ENCODE measurements at regions not wholly inside any gene's neighbourhood (a gene's known extent, or its start where the extent isn't known, plus 50 kb on each side); places are given as distances from the start of the nearest gene placed in this dataset.
"Not testable (repeated sequence)": the region's sequence is repeated elsewhere in the genome, so short reads cannot be mapped to it uniquely, and the experiment has no call there.

- TF ChIP-seq CTCF (IDR thresholded peaks at IDR 0.05): no peak
- Mint-ChIP-seq H3K4me1 (ENCODE audit: unreplicated experiment) (peaks cover 3% of the 10 kb centered on the region), H3K36me3 (ENCODE audit: unreplicated experiment) (no peaks in the 10 kb centered on the region), H3K27ac (ENCODE audit: unreplicated experiment) (no peak overlapping the region), H3K9me3 (ENCODE audit: unreplicated experiment) (peaks cover 3% of the 10 kb centered on the region), H3K27me3 (ENCODE audit: unreplicated experiment) (no peaks in the 10 kb centered on the region), H3K4me3 (ENCODE audit: unreplicated experiment) (no peak overlapping the region)
- DNase-seq (ENCODE audit: extremely low spot score, unreplicated experiment): no peak
Measured at GRCh38 chr4:60663769-60664168, 536.4 kb upstream of the ADGRL3 start.

- no peak overlapping the region for H3K4me3 Mint-ChIP-seq (ENCODE audit: unreplicated experiment)
- peak overlapping the region; percentile 99 for H3K27ac Mint-ChIP-seq (ENCODE audit: unreplicated experiment)
- no peak for TF ChIP-seq CTCF (IDR thresholded peaks at IDR 0.05)
- peaks cover 24% of the 10 kb centered on the region for H3K4me1 Mint-ChIP-seq (ENCODE audit: unreplicated experiment)
- H3K9me3 Mint-ChIP-seq (ENCODE audit: unreplicated experiment): peaks cover 7% of the 10 kb centered on the region
- no peaks in the 10 kb centered on the region for H3K27me3 Mint-ChIP-seq (ENCODE audit: unreplicated experiment)
- H3K36me3 Mint-ChIP-seq (ENCODE audit: unreplicated experiment): no peaks in the 10 kb centered on the region
- no peak for DNase-seq (ENCODE audit: extremely low spot score, unreplicated experiment)
Measured at GRCh38 chr4:60682901-60683300, 517.2 kb upstream of the ADGRL3 start.

GRCh38 chr4:60683357-60683756, 516.8 kb upstream of the ADGRL3 start:
- DNase-seq (ENCODE audit: extremely low spot score, unreplicated experiment): no peak
- H3K4me3 Mint-ChIP-seq (ENCODE audit: unreplicated experiment): peak overlapping the region; percentile 47
- peak overlapping the region; percentile 99 for H3K27ac Mint-ChIP-seq (ENCODE audit: unreplicated experiment)
- no peaks in the 10 kb centered on the region for H3K27me3 Mint-ChIP-seq (ENCODE audit: unreplicated experiment)
- peaks cover 7% of the 10 kb centered on the region for H3K9me3 Mint-ChIP-seq (ENCODE audit: unreplicated experiment)
- H3K4me1 Mint-ChIP-seq (ENCODE audit: unreplicated experiment): peaks cover 24% of the 10 kb centered on the region
- H3K36me3 Mint-ChIP-seq (ENCODE audit: unreplicated experiment): no peaks in the 10 kb centered on the region
- no peak for TF ChIP-seq CTCF (IDR thresholded peaks at IDR 0.05)

GRCh38 chr4:60683973-60684372, 516.2 kb upstream of the ADGRL3 start:
- DNase-seq (ENCODE audit: extremely low spot score, unreplicated experiment): no peak
- H3K27ac Mint-ChIP-seq (ENCODE audit: unreplicated experiment): peak overlapping the region; percentile 99

GRCh38 chr4:60696062-60696461, 504.1 kb upstream of the ADGRL3 start:
- not testable (repeated sequence) for H3K27me3 Mint-ChIP-seq (ENCODE audit: unreplicated experiment); H3K27ac Mint-ChIP-seq (ENCODE audit: unreplicated experiment); H3K36me3 Mint-ChIP-seq (ENCODE audit: unreplicated experiment); DNase-seq (ENCODE audit: extremely low spot score, unreplicated experiment); H3K4me3 Mint-ChIP-seq (ENCODE audit: unreplicated experiment); H3K4me1 Mint-ChIP-seq (ENCODE audit: unreplicated experiment)
- H3K9me3 Mint-ChIP-seq (ENCODE audit: unreplicated experiment): peaks cover 20% of the 10 kb centered on the region

More at GRCh38 chr4:60683973-60684372, 516.2 kb upstream of the ADGRL3 start:
- no peaks in the 10 kb centered on the region for H3K27me3 Mint-ChIP-seq (ENCODE audit: unreplicated experiment)
- TF ChIP-seq CTCF (IDR thresholded peaks at IDR 0.05): no peak
- H3K4me3 Mint-ChIP-seq (ENCODE audit: unreplicated experiment): no peak overlapping the region
- no peaks in the 10 kb centered on the region for H3K36me3 Mint-ChIP-seq (ENCODE audit: unreplicated experiment)
- H3K4me1 Mint-ChIP-seq (ENCODE audit: unreplicated experiment): peaks cover 24% of the 10 kb centered on the region
- H3K9me3 Mint-ChIP-seq (ENCODE audit: unreplicated experiment): peaks cover 7% of the 10 kb centered on the region

GRCh38 chr4:60709061-60709460, 491.1 kb upstream of the ADGRL3 start:
- Mint-ChIP-seq H3K9me3 (ENCODE audit: unreplicated experiment) (peaks cover 12% of the 10 kb centered on the region), H3K27me3 (ENCODE audit: unreplicated experiment) (no peaks in the 10 kb centered on the region), H3K4me3 (ENCODE audit: unreplicated experiment) (no peak overlapping the region), H3K36me3 (ENCODE audit: unreplicated experiment) (no peaks in the 10 kb centered on the region), H3K4me1 (ENCODE audit: unreplicated experiment) (no peaks in the 10 kb centered on the region), H3K27ac (ENCODE audit: unreplicated experiment) (no peak overlapping the region)
- TF ChIP-seq CTCF (IDR thresholded peaks at IDR 0.05): no peak
- DNase-seq (ENCODE audit: extremely low spot score, unreplicated experiment): no peak
